Subcutaneous abdominal adipose tissue (tissue), 5 donors: ENCODE measurements at regions not wholly inside any gene's neighbourhood (a gene's known extent, or its start where the extent isn't known, plus 50 kb on each side); places are given as distances from the start of the nearest gene placed in this dataset.
"Not testable (repeated sequence)": the region's sequence is repeated elsewhere in the genome, so short reads cannot be mapped to it uniquely, and the experiment has no call there.

Experiments used
- H3K27ac ChIP-seq: one replicate; pipeline ENCODE4 v1.7.0; 2013; ENCODE audit warnings: low read depth, mild to moderate bottlenecking, inconsistent platforms, low read length, moderate library complexity
- H3K27me3 ChIP-seq, 5 donors: one replicate each; pipeline ENCODE4 v1.7.0; 2013; ENCODE audit warnings: low read length in 5 of 5, inconsistent platforms in 1 of 5; ENCODE audit not compliant: control insufficient read depth in 5 of 5, insufficient read depth in 4 of 5
- H3K36me3 ChIP-seq, 5 donors: one replicate each; pipeline ENCODE4 v1.7.0; 2013; ENCODE audit warnings: low read length in 5 of 5; ENCODE audit not compliant: control insufficient read depth in 5 of 5, insufficient read depth in 5 of 5
- H3K4me1 ChIP-seq, 5 donors: one replicate each; pipeline ENCODE4 v1.7.0; 2013; ENCODE audit warnings: low read length in 5 of 5, mild to moderate bottlenecking in 3 of 5, moderate library complexity in 1 of 5; ENCODE audit not compliant: control insufficient read depth in 5 of 5, insufficient read depth in 5 of 5
- H3K4me3 ChIP-seq, 5 donors: one replicate each; pipeline ENCODE4 v1.7.0; 2013; ENCODE audit warnings: low read length in 5 of 5, low read depth in 1 of 5
- H3K9ac ChIP-seq, 5 donors: one replicate each; pipeline ENCODE4 v1.7.0; 2013; ENCODE audit warnings: low read length in 5 of 5, mild to moderate bottlenecking in 4 of 5, moderate library complexity in 3 of 5
- H3K9me3 ChIP-seq, 5 donors: one replicate each; pipeline ENCODE4 v1.7.0; 2013; ENCODE audit warnings: low read length in 5 of 5; ENCODE audit not compliant: control insufficient read depth in 5 of 5
- donor health status: healthy.
- donor health status: healthy.
- donor health status: healthy.
- donor health status: healthy.
- donor health status: healthy.

- Histone ChIP-seq H3K4me1 (no peaks in the 10 kb centered on the region), H3K9ac (no peak overlapping the region), H3K4me3 (no peak overlapping the region), H3K36me3 (no peaks in the 10 kb centered on the region), H3K27ac (no peak overlapping the region), H3K9me3 (no peaks in the 10 kb centered on the region), H3K27me3 (no peaks in the 10 kb centered on the region)
Measured at GRCh38 chr3:76267851-76268380, 482.6 kb upstream of the ZNF717 start.

- Histone ChIP-seq H3K4me1 (no peaks in the 10 kb centered on the region), H3K36me3 (no peaks in the 10 kb centered on the region), H3K27me3 (no peaks in the 10 kb centered on the region), H3K4me3 (no peak overlapping the region), H3K27ac (no peak overlapping the region), H3K9me3 (peaks cover 0 to 7% (median 0%) of the 10 kb centered on the region in 5 donors), H3K9ac (no peak overlapping the region)
Measured at GRCh38 chr3:76293856-76294255, 508.5 kb upstream of the ZNF717 start.

- H3K36me3 ChIP-seq: no peaks in the 10 kb centered on the region
- no peaks in the 10 kb centered on the region for H3K27me3 ChIP-seq
- no peak overlapping the region for H3K4me3 ChIP-seq
- no peaks in the 10 kb centered on the region for H3K4me1 ChIP-seq
- no peak overlapping the region for H3K27ac ChIP-seq
- peaks cover 0 to 7% (median 0%) of the 10 kb centered on the region in 5 donors for H3K9me3 ChIP-seq
- no peak overlapping the region for H3K9ac ChIP-seq
Measured at GRCh38 chr3:76300746-76301145, 515.4 kb upstream of the ZNF717 start.

GRCh38 chr3:76307556-76307955, 522.2 kb upstream of the ZNF717 start:
- Histone ChIP-seq H3K27me3 (peaks cover 0 to 3% (median 0%) of the 10 kb centered on the region in 5 donors), H3K9ac (no peak overlapping the region), H3K4me3 (no peak overlapping the region), H3K4me1 (no peaks in the 10 kb centered on the region), H3K27ac (no peak overlapping the region), H3K36me3 (no peaks in the 10 kb centered on the region), H3K9me3 (peaks cover 0 to 3% (median 0%) of the 10 kb centered on the region in 5 donors)

DNA sequence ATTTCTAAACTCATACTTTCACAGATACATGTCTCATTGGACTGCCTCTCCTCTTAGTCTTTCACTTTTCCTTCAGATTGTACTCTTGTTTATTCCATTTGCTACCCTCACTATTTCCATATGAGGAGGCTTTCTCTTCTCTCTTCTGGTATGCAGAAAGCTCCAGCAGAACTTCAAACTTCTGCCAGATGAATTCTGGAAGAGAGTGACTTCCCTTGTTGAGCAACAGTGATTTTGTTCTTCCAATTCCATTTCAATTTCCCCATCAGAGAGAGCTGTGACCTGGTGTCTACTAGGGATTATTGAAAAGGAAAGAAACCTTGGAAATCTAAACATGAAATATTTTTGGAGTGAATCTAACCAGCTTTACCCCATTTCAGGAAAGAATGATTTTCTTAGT, 523.2 kb upstream of the ZNF717 start:
- H3K27ac ChIP-seq: peak overlapping the region; percentile 17
- H3K36me3 ChIP-seq: no peaks in the 10 kb centered on the region

DNA sequence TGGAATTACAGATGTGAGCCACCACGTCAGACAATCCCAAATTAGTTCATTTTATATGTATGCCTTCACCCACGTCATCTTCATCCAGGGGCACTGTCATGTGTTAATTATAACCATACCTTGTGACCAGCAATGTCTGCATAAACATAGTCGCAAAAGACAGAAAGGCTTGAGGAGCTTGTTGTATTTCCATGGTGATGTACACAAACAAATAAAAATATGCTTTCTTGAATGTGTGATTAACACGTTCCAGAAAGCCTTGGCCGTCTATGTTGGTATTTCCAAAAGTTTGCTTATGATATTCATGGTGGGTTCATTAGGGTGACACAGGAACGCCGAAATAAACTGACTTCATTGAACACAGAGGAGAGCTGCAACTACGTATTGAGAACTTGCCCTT, 524.7 kb upstream of the ZNF717 start:
- H3K4me3 ChIP-seq: peak overlapping the region in 1 of 5 donors; percentile 64
- no peak overlapping the region for H3K9ac ChIP-seq
- peaks cover 0 to 3% (median 0%) of the 10 kb centered on the region in 5 donors for H3K9me3 ChIP-seq
- no peaks in the 10 kb centered on the region for H3K4me1 ChIP-seq
- no peak overlapping the region for H3K27ac ChIP-seq
- no peaks in the 10 kb centered on the region for H3K36me3 ChIP-seq
- peaks cover 0 to 3% (median 0%) of the 10 kb centered on the region in 5 donors for H3K27me3 ChIP-seq

More for the DNA sequence above, 523.2 kb upstream of the ZNF717 start:
- Histone ChIP-seq H3K9me3 (peaks cover 0 to 3% (median 0%) of the 10 kb centered on the region in 5 donors), H3K4me1 (no peaks in the 10 kb centered on the region), H3K4me3 (no peak overlapping the region), H3K9ac (no peak overlapping the region), H3K27me3 (peaks cover 0 to 3% (median 0%) of the 10 kb centered on the region in 5 donors)

DNA sequence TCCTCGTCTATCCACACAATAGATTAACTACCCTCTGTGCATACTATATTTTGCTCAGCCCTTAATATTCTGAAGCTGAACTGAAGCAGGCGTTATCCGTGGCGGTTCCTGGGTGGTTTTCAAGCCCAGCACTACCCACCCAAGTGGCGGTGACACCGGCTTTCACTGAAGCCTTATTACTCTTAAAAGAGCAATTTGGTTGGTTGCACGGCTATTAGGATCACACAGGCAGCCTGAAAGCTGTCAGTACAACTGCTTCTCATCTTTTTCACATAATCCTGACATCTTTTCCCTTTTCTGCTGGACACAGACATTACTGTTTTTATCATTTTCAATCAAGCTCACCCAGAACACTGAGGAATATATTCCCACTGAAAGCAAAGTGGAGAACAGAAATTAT, 525.3 kb upstream of the ZNF717 start:
- H3K36me3 ChIP-seq: no peaks in the 10 kb centered on the region
- peak overlapping the region in 1 of 5 donors; percentile 2 for H3K9ac ChIP-seq
- no peaks in the 10 kb centered on the region for H3K4me1 ChIP-seq
- H3K27me3 ChIP-seq: peaks cover 0 to 3% (median 0%) of the 10 kb centered on the region in 5 donors
- H3K4me3 ChIP-seq: peak overlapping the region in 4 of 5 donors; percentile 14 to 64 (median 40)
- H3K9me3 ChIP-seq: peaks cover 0 to 3% (median 0%) of the 10 kb centered on the region in 5 donors
- no peak overlapping the region for H3K27ac ChIP-seq

GRCh38 chr3:76311941-76312340, 526.6 kb upstream of the ZNF717 start:
- H3K4me3 ChIP-seq: peak overlapping the region in 3 of 5 donors; percentile 14 to 64 (median 32)
- H3K27me3 ChIP-seq: peaks cover 0 to 3% (median 0%) of the 10 kb centered on the region in 5 donors
- no peak overlapping the region for H3K27ac ChIP-seq
- H3K9ac ChIP-seq: no peak overlapping the region
- H3K9me3 ChIP-seq: peaks cover 0 to 1% (median 0%) of the 10 kb centered on the region in 5 donors
- no peaks in the 10 kb centered on the region for H3K36me3 ChIP-seq
- no peaks in the 10 kb centered on the region for H3K4me1 ChIP-seq

DNA sequence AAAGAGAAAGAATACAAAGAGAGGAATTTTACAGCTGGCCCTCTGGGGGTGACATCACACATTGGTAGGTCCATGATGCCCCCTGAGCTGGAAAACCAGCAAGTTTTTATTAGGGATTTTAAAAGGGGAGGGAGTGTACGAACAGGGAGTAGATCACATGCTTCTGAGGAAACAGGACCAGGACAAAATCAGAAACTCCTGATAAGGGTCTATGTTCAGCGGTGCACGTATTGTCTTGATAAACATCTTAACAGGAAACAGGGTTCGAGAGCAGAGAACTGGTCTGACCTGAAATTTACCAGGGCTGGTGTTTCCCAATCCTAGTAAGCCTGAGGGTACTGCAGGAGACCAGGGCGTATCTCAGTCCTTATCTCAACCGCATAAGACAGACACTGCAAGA, 530.6 kb upstream of the ZNF717 start:
- H3K9me3 ChIP-seq, H3K4me1 ChIP-seq, H3K27me3 ChIP-seq, H3K4me3 ChIP-seq, H3K27ac ChIP-seq, H3K36me3 ChIP-seq, H3K9ac ChIP-seq: not testable (repeated sequence)

GRCh38 chr3:76321614-76322013, 536.3 kb upstream of the ZNF717 start:
- Histone ChIP-seq H3K27ac (no peak overlapping the region), H3K4me3 (no peak overlapping the region), H3K36me3 (no peaks in the 10 kb centered on the region), H3K9me3 (no peaks in the 10 kb centered on the region), H3K4me1 (no peaks in the 10 kb centered on the region), H3K9ac (no peak overlapping the region), H3K27me3 (no peaks in the 10 kb centered on the region)
